ENCODE measurements at regions not wholly inside any gene's neighbourhood (a gene's known extent, or its start where the extent isn't known, plus 50 kb on each side); places are given as distances from the start of the nearest gene placed in this dataset.

GRCh38 chr3:29070959-29071634 lies 209.8 kb upstream of the RBMS3 start:
- TF ChIP-seq CTCF (IDR thresholded peaks at IDR 0.05): no peak
- TF ChIP-seq SIN3A (IDR thresholded peaks at IDR 0.05; ENCODE audit: borderline replicate concordance, insufficient read depth, low read depth, low read length): no peak
- no peak for TF ChIP-seq POLR2AphosphoS5 (IDR thresholded peaks at IDR 0.05; ENCODE audit: low read depth, low read length)
- no peak for TF ChIP-seq TCF7L2 (IDR thresholded peaks at IDR 0.05; ENCODE audit: low read depth, low read length)
- TF ChIP-seq REST (IDR thresholded peaks at IDR 0.05; ENCODE audit: insufficient read depth in 1 of 2, low read depth in 2 of 2, low read length in 1 of 2): no peak
